NB4 (cell line): ENCODE measurements at regions not wholly inside any gene's neighbourhood (a gene's known extent, or its start where the extent isn't known, plus 50 kb on each side); places are given as distances from the start of the nearest gene placed in this dataset.

ENCODE experiments used
- DNase-seq: peaks from one replicate; pipeline ENCODE4 v3.0.0; 2010; ENCODE audit warnings: low read depth
- H3K4me3 ChIP-seq: one replicate; pipeline ENCODE4 v1.5.1; 2011; ENCODE audit warnings: mild to moderate bottlenecking, low read depth, low read length, moderate library complexity
- CTCF ChIP-seq: IDR thresholded peaks from one replicate; pipeline ENCODE4 v1.5.1; 2012; ENCODE audit warnings: low read depth, low read length
- MAX ChIP-seq: IDR thresholded peaks from 2 replicates; pipeline ENCODE4 v1.6.1; 2011; ENCODE audit warnings: low read depth, low read length
- MYC ChIP-seq: IDR thresholded peaks from 2 replicates; pipeline ENCODE4 v1.6.1; 2011; ENCODE audit warnings: low read depth, low read length
- POLR2A ChIP-seq: IDR thresholded peaks from 2 replicates; pipeline ENCODE4 v1.6.1; 2011; ENCODE audit warnings: mild to moderate bottlenecking; ENCODE audit not compliant: insufficient read length; ENCODE audit errors: extremely low read depth

- H3K4me3 ChIP-seq, result no peak overlapping the region
- TF ChIP-seq MAX (no peak), MYC (no peak), POLR2A (no peak), CTCF (no peak)
- DNase-seq, result no peak
Observed at GRCh38 chr18:27763936-27764335, 413.0 kb downstream of the CDH2 start.

GRCh38 chr18:27763341-27763740 lies 413.6 kb downstream of the CDH2 start:
- no peak overlapping the region for H3K4me3 ChIP-seq
- no peak for DNase-seq
- no peak for TF ChIP-seq POLR2A
- TF ChIP-seq MAX, result no peak
- no peak for TF ChIP-seq MYC
- no peak for TF ChIP-seq CTCF

- H3K4me3 ChIP-seq, result no peak overlapping the region
- TF ChIP-seq MAX, result no peak
- no peak for TF ChIP-seq POLR2A
- TF ChIP-seq CTCF, result no peak
- TF ChIP-seq MYC, result no peak
- DNase-seq, result no peak
Observed at GRCh38 chr18:27762054-27762453, 414.9 kb downstream of the CDH2 start.

GRCh38 chr18:27752944-27753343 lies 424.0 kb downstream of the CDH2 start:
- TF ChIP-seq MYC (no peak), CTCF (no peak), POLR2A (no peak), MAX (no peak)
- no peak overlapping the region for H3K4me3 ChIP-seq
- DNase-seq, result no peak

GRCh38 chr18:27750923-27751322 lies 426.0 kb downstream of the CDH2 start:
- TF ChIP-seq CTCF, result no peak
- TF ChIP-seq POLR2A, result no peak
- TF ChIP-seq MAX, result no peak
- no peak for TF ChIP-seq MYC
- no peak for DNase-seq
- no peak overlapping the region for H3K4me3 ChIP-seq

GRCh38 chr18:27750014-27750413 lies 426.9 kb downstream of the CDH2 start:
- no peak overlapping the region for H3K4me3 ChIP-seq
- DNase-seq, result peak; percentile 49
- TF ChIP-seq POLR2A, result no peak
- peak; percentile 58 for TF ChIP-seq CTCF
- TF ChIP-seq MYC, result no peak
- TF ChIP-seq MAX, result no peak
